SK-N-SH (cell line): ENCODE measurements at regions not wholly inside any gene's neighbourhood (a gene's known extent, or its start where the extent isn't known, plus 50 kb on each side); places are given as distances from the start of the nearest gene placed in this dataset.

Experiments used
- CHD2 ChIP-seq: fragments of 150-350 bp; IDR thresholded peaks from 2 replicates; pipeline ENCODE4 v1.6.1; 2018; ENCODE audit warnings: low read length; ENCODE audit not compliant: partially characterized antibody
- CTCF ChIP-seq: fragments of 200-600 bp; sonication (generic); IDR thresholded peaks from 2 replicates; pipeline ENCODE4 v1.6.1; 2017; ENCODE audit warnings: antibody characterized with exemption, mild to moderate bottlenecking, moderate library complexity
- EZH2phosphoT487 ChIP-seq: fragments of 200-600 bp; sonication (generic); IDR thresholded peaks from 2 replicates; pipeline ENCODE4 v1.6.1; 2017; ENCODE audit warnings: low read depth, mixed run types, mild to moderate bottlenecking, antibody characterized with exemption, moderate library complexity, borderline replicate concordance
- FOXM1 ChIP-seq: IDR thresholded peaks from 2 replicates; pipeline ENCODE4 v1.4.0; 2012; ENCODE audit warnings: low read depth, mild to moderate bottlenecking
- MAX ChIP-seq: IDR thresholded peaks from 2 replicates; pipeline ENCODE4 v1.4.0; 2012; ENCODE audit warnings: low read depth
- NFIC ChIP-seq: IDR thresholded peaks from 2 replicates; pipeline ENCODE4 v1.4.0; 2012; ENCODE audit warnings: borderline replicate concordance
- POLR2AphosphoS5 ChIP-seq: IDR thresholded peaks from 2 replicates; pipeline ENCODE4 v1.6.1; 2012; ENCODE audit warnings: low read depth, low read length
- RAD21 ChIP-seq: IDR thresholded peaks from 2 replicates; pipeline ENCODE4 v1.6.1; 2012; ENCODE audit warnings: mild to moderate bottlenecking, low read length
- TCF12 ChIP-seq: IDR thresholded peaks from 2 replicates; pipeline ENCODE4 v1.4.0; 2012
- USF2 ChIP-seq: fragments of 150-350 bp; IDR thresholded peaks from 2 replicates; pipeline ENCODE4 v1.6.1; 2017; ENCODE audit warnings: antibody characterized with exemption, low read length, low read depth, borderline replicate concordance
- YY1 ChIP-seq: IDR thresholded peaks from 2 replicates; pipeline ENCODE4 v1.4.0; 2012; ENCODE audit warnings: low read depth, mild to moderate bottlenecking

GRCh38 chr22:48662476-48663135 is 1165.1 kb downstream of the BRD1 start:
- no peak for TF ChIP-seq CTCF
- TF ChIP-seq RAD21, result no peak
- TF ChIP-seq TCF12, result no peak
- no peak for TF ChIP-seq POLR2AphosphoS5
- no peak for TF ChIP-seq CHD2
- TF ChIP-seq MAX, result no peak
- TF ChIP-seq NFIC, result no peak
- no peak for TF ChIP-seq USF2
- no peak for TF ChIP-seq EZH2phosphoT487
- no peak for TF ChIP-seq YY1
- TF ChIP-seq FOXM1, result no peak
